GM12892 (cell line): ENCODE measurements at regions not wholly inside any gene's neighbourhood (a gene's known extent, or its start where the extent isn't known, plus 50 kb on each side); places are given as distances from the start of the nearest gene placed in this dataset.

Source experiments
- POLR2A ChIP-seq: IDR thresholded peaks from 2 replicates; pipeline ENCODE4 v1.6.1; 2011; ENCODE audit warnings: low read depth, low read length, control low read depth
- TAF1 ChIP-seq: IDR thresholded peaks from 2 replicates; pipeline ENCODE4 v1.6.1; 2011; ENCODE audit warnings: low read depth, mild to moderate bottlenecking, control low read depth, low read length, borderline replicate concordance

GRCh38 chr9:18106006-18106560, 367.9 kb upstream of the ADAMTSL1 start:
- TF ChIP-seq POLR2A (no peak), TAF1 (no peak)
